OCI-LY1 (cell line): ENCODE measurements at regions not wholly inside any gene's neighbourhood (a gene's known extent, or its start where the extent isn't known, plus 50 kb on each side); places are given as distances from the start of the nearest gene placed in this dataset.

Experiments used
- CTCF ChIP-seq: fragments of 200-600 bp; sonication (generic), shearing (Covaris generic); IDR thresholded peaks from 2 replicates; pipeline ENCODE4 v1.5.1; 2017; ENCODE audit warnings: mild to moderate bottlenecking, antibody characterized with exemption, low read length, moderate library complexity, mixed read lengths
- EZH2 ChIP-seq: fragments of 200-600 bp; sonication (generic), shearing (Covaris generic); IDR thresholded peaks from 2 replicates; pipeline ENCODE4 v1.8.0; 2017; ENCODE audit warnings: borderline replicate concordance, mixed run types, mild to moderate bottlenecking, antibody characterized with exemption, low read length, moderate library complexity, mixed read lengths

GRCh38 chr3:28028554-28028953 is 212.9 kb upstream of the CMC1 start:
- TF ChIP-seq CTCF (no peak), EZH2 (no peak)
